PC-3 (cell line): ENCODE measurements at regions not wholly inside any gene's neighbourhood (a gene's known extent, or its start where the extent isn't known, plus 50 kb on each side); places are given as distances from the start of the nearest gene placed in this dataset.

Experiments used
- EZH2 ChIP-seq: fragments of 300-600 bp; sonication (generic); IDR thresholded peaks from one replicate; pipeline ENCODE4 v1.6.1; 2017; ENCODE audit warnings: antibody characterized with exemption, mild to moderate bottlenecking, low read length; ENCODE audit not compliant: unreplicated experiment
- TF ChIP-seq, protein P1 (sequence below): fragments of 300-600 bp; sonication (generic); conservative IDR thresholded peaks from 2 replicates; pipeline ENCODE4 v1.5.1; 2017; ENCODE audit warnings: antibody characterized with exemption, low read depth, mild to moderate bottlenecking, low read length

- TF ChIP-seq, protein P1, sequence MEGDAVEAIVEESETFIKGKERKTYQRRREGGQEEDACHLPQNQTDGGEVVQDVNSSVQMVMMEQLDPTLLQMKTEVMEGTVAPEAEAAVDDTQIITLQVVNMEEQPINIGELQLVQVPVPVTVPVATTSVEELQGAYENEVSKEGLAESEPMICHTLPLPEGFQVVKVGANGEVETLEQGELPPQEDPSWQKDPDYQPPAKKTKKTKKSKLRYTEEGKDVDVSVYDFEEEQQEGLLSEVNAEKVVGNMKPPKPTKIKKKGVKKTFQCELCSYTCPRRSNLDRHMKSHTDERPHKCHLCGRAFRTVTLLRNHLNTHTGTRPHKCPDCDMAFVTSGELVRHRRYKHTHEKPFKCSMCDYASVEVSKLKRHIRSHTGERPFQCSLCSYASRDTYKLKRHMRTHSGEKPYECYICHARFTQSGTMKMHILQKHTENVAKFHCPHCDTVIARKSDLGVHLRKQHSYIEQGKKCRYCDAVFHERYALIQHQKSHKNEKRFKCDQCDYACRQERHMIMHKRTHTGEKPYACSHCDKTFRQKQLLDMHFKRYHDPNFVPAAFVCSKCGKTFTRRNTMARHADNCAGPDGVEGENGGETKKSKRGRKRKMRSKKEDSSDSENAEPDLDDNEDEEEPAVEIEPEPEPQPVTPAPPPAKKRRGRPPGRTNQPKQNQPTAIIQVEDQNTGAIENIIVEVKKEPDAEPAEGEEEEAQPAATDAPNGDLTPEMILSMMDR, result no peak
- TF ChIP-seq EZH2, result no peak
Observed at GRCh38 chr12:17411662-17412061, 678.3 kb downstream of the RERGL start.
